ENCODE measurements at regions not wholly inside any gene's neighbourhood (a gene's known extent, or its start where the extent isn't known, plus 50 kb on each side); places are given as distances from the start of the nearest gene placed in this dataset.

- no peak overlapping the region for H2AFZ ChIP-seq
- H3K4me1 ChIP-seq (ENCODE audit: insufficient read depth) = peaks cover 30% of the 10 kb centered on the region
- no peak overlapping the region for H3K4me2 ChIP-seq
- H3K9me2 ChIP-seq (ENCODE audit: insufficient read depth) = no peaks in the 10 kb centered on the region
- H3K4me3 Mint-ChIP-seq = no peak overlapping the region
- peaks cover 43% of the 10 kb centered on the region for H3K27me3 Mint-ChIP-seq (ENCODE audit: insufficient read depth, low read depth, poor library complexity)
- no peak overlapping the region for H3K27ac Mint-ChIP-seq
- peaks cover 13% of the 10 kb centered on the region for H4K20me1 ChIP-seq (replicated peaks; ENCODE audit: insufficient read depth)
- H3K36me3 Mint-ChIP-seq (ENCODE audit: low read depth) = no peaks in the 10 kb centered on the region
- H3K9me3 Mint-ChIP-seq = no peaks in the 10 kb centered on the region; the same call in 2 of the 3 replicates
- H3K79me2 ChIP-seq (replicated peaks; ENCODE audit: insufficient read depth) = no peaks in the 10 kb centered on the region
- TF ChIP-seq POLR2AphosphoS5 (IDR thresholded peaks at IDR 0.05; ENCODE audit: low read depth) (no peak), JUNB (IDR thresholded peaks at IDR 0.05; ENCODE audit: unreplicated experiment) (no peak), ETS1 (IDR thresholded peaks at IDR 0.05) (no peak), NANOG (IDR thresholded peaks at IDR 0.05; ENCODE audit: borderline replicate concordance) (no peak), STAT1 (IDR thresholded peaks at IDR 0.05; ENCODE audit: unreplicated experiment) (no peak), CTCF (conservative IDR thresholded peaks at IDR 0.05; ENCODE audit: low read depth in 2 of 2) (no peak), REST (IDR thresholded peaks at IDR 0.05; ENCODE audit: unreplicated experiment) (no peak), ZNF114 (CRISPR knock-in tag; IDR thresholded peaks at IDR 0.05) (no peak), EZH2phosphoT487 (IDR thresholded peaks at IDR 0.05; ENCODE audit: unreplicated experiment) (no peak), ZNF462 (CRISPR knock-in tag; IDR thresholded peaks at IDR 0.05) (no peak), EZH2 (IDR thresholded peaks at IDR 0.05; ENCODE audit: low read depth, unreplicated experiment) (no peak), CREB1 (CRISPR knock-in tag; IDR thresholded peaks at IDR 0.05; ENCODE audit: low read depth) (no peak), ZNF331 (CRISPR knock-in tag; IDR thresholded peaks at IDR 0.05; ENCODE audit: low read depth) (no peak)
- H3K27me3 ChIP-seq (ENCODE audit: insufficient read depth) = peaks cover 98% of the 10 kb centered on the region
- no peak overlapping the region for H3K4me3 ChIP-seq
- ATAC-seq (no peak), DNase-seq (ENCODE audit: low spot score) (no peak)
- H3K27ac ChIP-seq (ENCODE audit: low read depth) = no peak overlapping the region
- H3K4me1 Mint-ChIP-seq = peaks cover 7% of the 10 kb centered on the region; the same call in 2 of the 3 replicates
- no peaks in the 10 kb centered on the region for H3K36me3 ChIP-seq (ENCODE audit: insufficient read depth)
- no peaks in the 10 kb centered on the region for H3F3A ChIP-seq (replicated peaks; ENCODE audit: low read depth)
Measured at GRCh38 chr6:145534989-145535388, 200.3 kb downstream of the EPM2A start.

Measured in GM23338 (cell line).